GM23338 (cell line): ENCODE measurements at regions not wholly inside any gene's neighbourhood (a gene's known extent, or its start where the extent isn't known, plus 50 kb on each side); places are given as distances from the start of the nearest gene placed in this dataset.

ENCODE experiments used
- ATAC-seq: fragments of 200-7000 bp; cut with Tn5 transposase; 3 replicates; pipeline ENCODE4 v1.9.1; 2020
- DNase-seq: peaks from one replicate; pipeline ENCODE4 v3.0.0-alpha.2; 2015; ENCODE audit warnings: low spot score
- H2AFZ ChIP-seq: fragments of 200-600 bp; sonication (generic); 2 replicates; pipeline ENCODE4 v1.8.0; 2016; ENCODE audit warnings: antibody characterized with exemption, mild to moderate bottlenecking, moderate library complexity
- H3F3A ChIP-seq: fragments of 200-600 bp; sonication (generic); replicated peaks from 2 replicates; pipeline ENCODE4 v1.8.0; 2017; ENCODE audit warnings: antibody characterized with exemption, mixed run types, low read depth
- H3K27ac ChIP-seq: fragments of 200-600 bp; sonication (generic); 2 replicates; pipeline ENCODE4 v1.6.1; 2016; ENCODE audit warnings: low read depth
- H3K27me3 ChIP-seq: fragments of 200-600 bp; sonication (generic); 2 replicates; pipeline ENCODE4 v1.8.0; 2016; ENCODE audit warnings: mild to moderate bottlenecking, mixed run types, moderate library complexity; ENCODE audit not compliant: insufficient read depth
- H3K36me3 ChIP-seq: fragments of 200-600 bp; sonication (generic); 2 replicates; pipeline ENCODE4 v1.8.0; 2016; ENCODE audit warnings: mild to moderate bottlenecking; ENCODE audit not compliant: insufficient read depth
- H3K4me1 ChIP-seq: fragments of 200-600 bp; sonication (generic); 2 replicates; pipeline ENCODE4 v1.8.0; 2016; ENCODE audit warnings: mild to moderate bottlenecking, moderate library complexity; ENCODE audit not compliant: insufficient read depth
- H3K4me2 ChIP-seq: fragments of 200-600 bp; sonication (generic); 2 replicates; pipeline ENCODE4 v1.7.1; 2017; ENCODE audit warnings: mixed run types
- H3K4me3 ChIP-seq: fragments of 200-600 bp; sonication (generic); 2 replicates; pipeline ENCODE4 v1.6.1; 2016; ENCODE audit warnings: mixed run types
- H3K79me2 ChIP-seq: fragments of 200-600 bp; sonication (generic); replicated peaks from 2 replicates; pipeline ENCODE4 v1.8.0; 2017; ENCODE audit warnings: mild to moderate bottlenecking; ENCODE audit not compliant: insufficient read depth
- H3K9me2 ChIP-seq: fragments of 200-600 bp; sonication (generic); 2 replicates; pipeline ENCODE4 v1.8.0; 2017; ENCODE audit not compliant: insufficient read depth
- H4K20me1 ChIP-seq: fragments of 200-600 bp; sonication (generic); replicated peaks from 2 replicates; pipeline ENCODE4 v1.8.0; 2017; ENCODE audit warnings: mild to moderate bottlenecking; ENCODE audit not compliant: insufficient read depth
- H3K27ac Mint-ChIP-seq: 2 replicates; pipeline ENCODE4 v1.8.0; 2020; ENCODE audit warnings: inconsistent platforms, mild to moderate bottlenecking, moderate library complexity, mixed read lengths
- H3K27me3 Mint-ChIP-seq: 3 replicates; pipeline ENCODE4 v1.8.0; 2022; ENCODE audit warnings: low read depth, mild to moderate bottlenecking, moderate library complexity, mixed read lengths, inconsistent platforms; ENCODE audit not compliant: insufficient read depth, poor library complexity
- H3K36me3 Mint-ChIP-seq: 3 replicates; pipeline ENCODE4 v1.8.0; 2021; ENCODE audit warnings: low read depth, mild to moderate bottlenecking, inconsistent platforms, moderate library complexity, mixed read lengths
- H3K4me1 Mint-ChIP-seq: 3 replicates; pipeline ENCODE4 v1.8.0; 2020; ENCODE audit warnings: mild to moderate bottlenecking, inconsistent platforms, mixed read lengths
- H3K4me3 Mint-ChIP-seq: 3 replicates; pipeline ENCODE4 v1.8.0; 2021; ENCODE audit warnings: moderate library complexity, mild to moderate bottlenecking, inconsistent platforms, mixed read lengths
- H3K9me3 Mint-ChIP-seq: 3 replicates; pipeline ENCODE4 v1.8.0; 2020; ENCODE audit warnings: moderate library complexity, mild to moderate bottlenecking, inconsistent platforms, mixed read lengths
- CREB1 ChIP-seq: fragments of 250-450 bp; sonication (Bioruptor Pico); IDR thresholded peaks from 2 replicates; pipeline ENCODE4 v1.5.0; 2020; ENCODE audit warnings: low read depth, mild to moderate bottlenecking, moderate library complexity
- CTCF ChIP-seq, 2 experiments: fragments of 200-600 bp in 1 of 2; sonication (generic) in 1 of 2; conservative IDR thresholded peaks; 2 replicates each; pipeline versions ENCODE4 v1.5.1 to v1.6.1; 2016 to 2017; ENCODE audit warnings: antibody characterized with exemption in 2 of 2, low read depth in 2 of 2, mild to moderate bottlenecking in 2 of 2, moderate library complexity in 1 of 2
- ETS1 ChIP-seq: IDR thresholded peaks from 2 replicates; pipeline ENCODE4 v1.6.1; 2016; ENCODE audit warnings: antibody characterized with exemption
- EZH2 ChIP-seq: fragments of 200-600 bp; sonication (generic); IDR thresholded peaks from one replicate; pipeline ENCODE4 v1.8.0; 2017; ENCODE audit warnings: antibody characterized with exemption, mild to moderate bottlenecking, low read depth; ENCODE audit not compliant: unreplicated experiment
- EZH2phosphoT487 ChIP-seq: fragments of 200-600 bp; sonication (generic); IDR thresholded peaks from one replicate; pipeline ENCODE4 v1.8.1; 2018; ENCODE audit warnings: antibody characterized with exemption; ENCODE audit not compliant: unreplicated experiment
- JUNB ChIP-seq: IDR thresholded peaks from one replicate; pipeline ENCODE4 v1.6.1; 2016; ENCODE audit warnings: antibody characterized with exemption; ENCODE audit not compliant: unreplicated experiment
- NANOG ChIP-seq: IDR thresholded peaks from 2 replicates; pipeline ENCODE4 v1.6.1; 2016; ENCODE audit warnings: antibody characterized with exemption, borderline replicate concordance
- POLR2AphosphoS5 ChIP-seq: IDR thresholded peaks from 2 replicates; pipeline ENCODE4 v1.6.1; 2016; ENCODE audit warnings: antibody characterized with exemption, low read depth
- REST ChIP-seq: IDR thresholded peaks from one replicate; pipeline ENCODE4 v1.6.1; 2018; ENCODE audit warnings: antibody characterized with exemption; ENCODE audit not compliant: unreplicated experiment
- STAT1 ChIP-seq: IDR thresholded peaks from one replicate; pipeline ENCODE4 v1.6.1; 2016; ENCODE audit warnings: antibody characterized with exemption; ENCODE audit not compliant: unreplicated experiment
- ZNF114 ChIP-seq: fragments of 250-450 bp; sonication (Bioruptor Pico); IDR thresholded peaks from 2 replicates; pipeline ENCODE4 v1.5.0; 2020; ENCODE audit warnings: mild to moderate bottlenecking, moderate library complexity
- ZNF331 ChIP-seq: fragments of 250-450 bp; sonication (Bioruptor Pico); IDR thresholded peaks from 2 replicates; pipeline ENCODE4 v1.5.0; 2020; ENCODE audit warnings: low read depth, mild to moderate bottlenecking, moderate library complexity
- ZNF462 ChIP-seq: fragments of 250-450 bp; sonication (Bioruptor Pico); IDR thresholded peaks from 2 replicates; pipeline ENCODE4 v1.5.0; 2020; ENCODE audit warnings: mild to moderate bottlenecking, moderate library complexity

GRCh38 chr12:65540140-65540539 is 261.7 kb downstream of the MSRB3 start:
- no peak overlapping the region for H2AFZ ChIP-seq
- H3K79me2 ChIP-seq = no peaks in the 10 kb centered on the region
- H3K4me3 ChIP-seq = no peak overlapping the region
- Mint-ChIP-seq H3K4me1 (no peaks in the 10 kb centered on the region), H3K27ac (no peak overlapping the region), H3K36me3 (peaks cover 19% of the 10 kb centered on the region), H3K9me3 (peaks cover 25% of the 10 kb centered on the region), H3K27me3 (peaks cover under 1% of the 10 kb centered on the region), H3K4me3 (no peak overlapping the region)
- H3K9me2 ChIP-seq = peaks cover 5% of the 10 kb centered on the region; the same call in 1 of the 2 replicates
- no peak for TF ChIP-seq CREB1 (CRISPR knock-in tag)
- no peak for TF ChIP-seq ZNF462 (CRISPR knock-in tag)
- TF ChIP-seq JUNB = no peak
- no peak for TF ChIP-seq POLR2AphosphoS5
- no peak for TF ChIP-seq CTCF (conservative IDR thresholded peaks at IDR 0.05; ENCODE audit: low read depth in 2 of 2)
- TF ChIP-seq ZNF114 (CRISPR knock-in tag) = no peak
- no peak for TF ChIP-seq EZH2
- TF ChIP-seq REST = no peak
- no peak for TF ChIP-seq STAT1
- TF ChIP-seq ETS1 = no peak
- no peak for TF ChIP-seq EZH2phosphoT487
- TF ChIP-seq ZNF331 (CRISPR knock-in tag) = no peak
- TF ChIP-seq NANOG = no peak
- no peaks in the 10 kb centered on the region for H3K4me1 ChIP-seq
- H3K27ac ChIP-seq = no peak overlapping the region
- H3K4me2 ChIP-seq = no peak overlapping the region
- H4K20me1 ChIP-seq = no peaks in the 10 kb centered on the region
- no peaks in the 10 kb centered on the region for H3F3A ChIP-seq
- no peak for ATAC-seq
- no peak for DNase-seq
- H3K27me3 ChIP-seq = no peaks in the 10 kb centered on the region
- H3K36me3 ChIP-seq = 0 out of 2 replicates have a peak, but pooled peaks cover 16% of the 10 kb centered on the region
